Ascending aorta (tissue), 2 donors: ENCODE measurements at regions not wholly inside any gene's neighbourhood (a gene's known extent, or its start where the extent isn't known, plus 50 kb on each side); places are given as distances from the start of the nearest gene placed in this dataset.

Experiments used
- DNase-seq, 2 donors: peaks; one replicate each; pipeline ENCODE4 v3.0.0-alpha.2; 2019; ENCODE audit warnings: low spot score in 2 of 2
- H3K27ac ChIP-seq, 2 donors: fragments of 200-600 bp; sonication (generic); one replicate each; pipeline ENCODE4 v1.5.1; 2016 to 2017; ENCODE audit warnings: mild to moderate bottlenecking in 1 of 2
- H3K27me3 ChIP-seq: fragments of 200-600 bp; sonication (generic); one replicate; pipeline ENCODE4 v1.5.1; 2017
- H3K36me3 ChIP-seq, 2 donors: fragments of 200-600 bp; sonication (generic); one replicate each; pipeline ENCODE4 v1.5.1; 2016
- H3K4me1 ChIP-seq, 2 donors: fragments of 200-600 bp; sonication (generic); one replicate each; pipeline ENCODE4 v1.5.1; 2016 to 2017; ENCODE audit warnings: mild to moderate bottlenecking in 1 of 2
- H3K4me3 ChIP-seq, 2 donors: fragments of 200-600 bp; sonication (generic); one replicate each; pipeline ENCODE4 v1.5.1; 2016 to 2017; ENCODE audit warnings: mild to moderate bottlenecking in 1 of 2
- H3K9me3 ChIP-seq, 2 donors: fragments of 200-600 bp; sonication (generic); one replicate each; pipeline ENCODE4 v1.5.1; 2016
- intact Hi-C: fragments of 100-400 bp; cut with DNase I; formaldehyde crosslinking; loops from one replicate; pipeline ENCODE4 v1.15.1; 2023
- TF ChIP-seq, protein P1 (sequence below), 3 experiments: fragments of 200-600 bp in 2 of 3; fragments of 450-650 bp in 1 of 3; sonication (generic) in 2 of 3; IDR thresholded peaks; one replicate each; pipeline ENCODE4 v1.5.1; 2016 to 2019; ENCODE audit warnings: antibody characterized with exemption in 3 of 3, mild to moderate bottlenecking in 1 of 3, moderate library complexity in 1 of 3

GRCh38 chr9:87425202-87425601, 72.5 kb upstream of the DAPK1 start:
- TF ChIP-seq, protein P1, sequence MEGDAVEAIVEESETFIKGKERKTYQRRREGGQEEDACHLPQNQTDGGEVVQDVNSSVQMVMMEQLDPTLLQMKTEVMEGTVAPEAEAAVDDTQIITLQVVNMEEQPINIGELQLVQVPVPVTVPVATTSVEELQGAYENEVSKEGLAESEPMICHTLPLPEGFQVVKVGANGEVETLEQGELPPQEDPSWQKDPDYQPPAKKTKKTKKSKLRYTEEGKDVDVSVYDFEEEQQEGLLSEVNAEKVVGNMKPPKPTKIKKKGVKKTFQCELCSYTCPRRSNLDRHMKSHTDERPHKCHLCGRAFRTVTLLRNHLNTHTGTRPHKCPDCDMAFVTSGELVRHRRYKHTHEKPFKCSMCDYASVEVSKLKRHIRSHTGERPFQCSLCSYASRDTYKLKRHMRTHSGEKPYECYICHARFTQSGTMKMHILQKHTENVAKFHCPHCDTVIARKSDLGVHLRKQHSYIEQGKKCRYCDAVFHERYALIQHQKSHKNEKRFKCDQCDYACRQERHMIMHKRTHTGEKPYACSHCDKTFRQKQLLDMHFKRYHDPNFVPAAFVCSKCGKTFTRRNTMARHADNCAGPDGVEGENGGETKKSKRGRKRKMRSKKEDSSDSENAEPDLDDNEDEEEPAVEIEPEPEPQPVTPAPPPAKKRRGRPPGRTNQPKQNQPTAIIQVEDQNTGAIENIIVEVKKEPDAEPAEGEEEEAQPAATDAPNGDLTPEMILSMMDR (IDR thresholded peaks at IDR 0.05) = no peak
- H3K27me3 ChIP-seq = no peaks in the 10 kb centered on the region
- intact Hi-C loops = no loop called here
- peaks cover 0 to 6% of the 10 kb centered on the region in 2 donors for H3K9me3 ChIP-seq
- H3K4me1 ChIP-seq = no peaks in the 10 kb centered on the region
- no peaks in the 10 kb centered on the region for H3K36me3 ChIP-seq
- DNase-seq = no peak
- H3K27ac ChIP-seq = no peak overlapping the region
- no peak overlapping the region for H3K4me3 ChIP-seq

DNA sequence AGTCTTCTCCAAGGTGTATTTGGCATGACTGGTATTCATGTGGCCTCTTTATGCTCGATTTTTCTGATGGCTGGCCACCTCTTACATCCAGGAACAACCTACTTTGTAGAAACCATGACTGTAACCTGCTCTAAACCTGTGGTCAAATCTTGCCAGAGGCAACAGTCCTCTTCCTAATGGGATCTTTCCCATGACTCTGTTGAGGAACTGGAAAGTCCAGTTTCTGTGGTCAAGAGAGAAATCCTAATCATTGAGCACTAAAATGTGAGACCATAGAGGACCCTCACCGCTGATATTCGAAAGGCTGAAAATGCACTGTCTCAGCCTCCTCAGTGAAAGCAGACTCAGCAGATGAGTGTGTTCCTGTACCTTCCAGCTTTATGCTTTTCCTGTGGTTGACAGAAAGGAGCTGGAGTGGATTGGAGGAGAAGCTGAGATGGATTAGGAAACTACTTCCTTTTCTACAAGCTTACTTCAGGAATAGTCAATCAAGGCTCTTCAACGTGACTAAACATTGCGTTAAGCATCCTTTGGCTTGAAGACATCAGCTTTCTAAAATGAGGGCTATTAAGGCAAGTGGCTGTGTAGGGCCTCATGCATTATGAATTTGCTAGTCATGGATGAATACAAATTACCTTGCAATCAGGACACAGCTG, 69.7 kb upstream of the DAPK1 start:
- H3K9me3 ChIP-seq = peaks cover 0 to 6% of the 10 kb centered on the region in 2 donors
- no peak overlapping the region for H3K4me3 ChIP-seq
- H3K36me3 ChIP-seq = no peaks in the 10 kb centered on the region
- H3K4me1 ChIP-seq = no peaks in the 10 kb centered on the region
- intact Hi-C loops = no loop called here
- DNase-seq = no peak
- TF ChIP-seq, protein P1 (IDR thresholded peaks at IDR 0.05) = no peak
- H3K27me3 ChIP-seq = no peaks in the 10 kb centered on the region
- H3K27ac ChIP-seq = no peak overlapping the region

DNA sequence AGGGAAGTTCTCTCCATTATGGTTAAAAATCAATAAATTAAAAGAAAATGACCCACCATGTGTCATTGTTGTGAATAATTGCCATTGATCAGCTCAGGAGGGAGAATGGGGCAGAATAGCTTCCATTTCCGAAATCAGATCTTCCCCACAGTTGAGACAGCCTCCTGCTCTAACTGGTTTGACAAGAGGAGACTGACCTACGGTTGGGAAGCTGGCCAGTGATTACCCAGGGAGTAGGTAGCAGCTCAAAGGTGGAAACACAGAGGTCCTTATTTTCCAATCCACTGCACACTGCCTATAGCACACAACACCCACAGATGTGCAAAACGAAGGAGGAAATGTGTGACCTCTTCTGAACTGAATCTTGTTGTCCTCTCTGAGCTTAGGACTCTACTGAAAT, 69.0 kb upstream of the DAPK1 start:
- Histone ChIP-seq H3K27ac (no peak overlapping the region), H3K4me1 (no peaks in the 10 kb centered on the region), H3K4me3 (no peak overlapping the region), H3K27me3 (no peaks in the 10 kb centered on the region), H3K36me3 (no peaks in the 10 kb centered on the region), H3K9me3 (peaks cover 0 to 6% of the 10 kb centered on the region in 2 donors)
- TF ChIP-seq, protein P1 (IDR thresholded peaks at IDR 0.05) = no peak
- intact Hi-C loops = no loop called here
- no peak for DNase-seq

- Histone ChIP-seq H3K27me3 (no peaks in the 10 kb centered on the region), H3K27ac (no peak overlapping the region), H3K4me1 (no peaks in the 10 kb centered on the region), H3K36me3 (no peaks in the 10 kb centered on the region), H3K4me3 (no peak overlapping the region), H3K9me3 (no peaks in the 10 kb centered on the region)
- intact Hi-C loops = no loop called here
- TF ChIP-seq, protein P1 (IDR thresholded peaks at IDR 0.05) = no peak
- DNase-seq = no peak
Measured at GRCh38 chr9:87431837-87432236, 65.8 kb upstream of the DAPK1 start.

GRCh38 chr9:87433853-87434252, 63.8 kb upstream of the DAPK1 start:
- intact Hi-C loops = no loop called here
- TF ChIP-seq, protein P1 (IDR thresholded peaks at IDR 0.05) = no peak
- no peak for DNase-seq
- H3K27ac ChIP-seq = no peak overlapping the region
- H3K9me3 ChIP-seq = no peaks in the 10 kb centered on the region
- no peaks in the 10 kb centered on the region for H3K36me3 ChIP-seq
- no peaks in the 10 kb centered on the region for H3K4me1 ChIP-seq
- H3K27me3 ChIP-seq = no peaks in the 10 kb centered on the region
- no peak overlapping the region for H3K4me3 ChIP-seq

DNA sequence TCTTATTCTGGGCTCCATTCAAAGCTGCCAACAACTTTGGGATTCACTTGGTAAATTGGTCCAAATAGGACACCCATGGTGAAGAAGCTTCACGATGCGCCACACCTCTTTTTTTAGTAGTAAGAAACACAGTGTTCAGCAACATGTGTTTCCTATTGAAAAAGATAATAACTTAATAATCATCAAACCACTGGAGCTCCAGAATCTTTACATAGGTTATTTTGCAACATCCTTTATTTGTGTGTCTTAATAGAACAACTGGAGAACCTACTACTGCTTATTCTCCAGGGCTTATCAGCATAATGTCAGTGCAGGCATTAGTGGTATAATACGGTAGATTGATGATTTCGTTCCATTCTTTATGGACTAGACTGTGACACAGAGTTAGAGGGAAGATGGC, 63.3 kb upstream of the DAPK1 start:
- Histone ChIP-seq H3K4me3 (no peak overlapping the region), H3K27ac (no peak overlapping the region), H3K27me3 (no peaks in the 10 kb centered on the region), H3K9me3 (no peaks in the 10 kb centered on the region), H3K36me3 (no peaks in the 10 kb centered on the region), H3K4me1 (no peaks in the 10 kb centered on the region)
- no peak for DNase-seq
- intact Hi-C loops = no loop called here
- TF ChIP-seq, protein P1 (IDR thresholded peaks at IDR 0.05) = no peak
